Neural progenitor cell (in vitro differentiated cells): ENCODE measurements at regions not wholly inside any gene's neighbourhood (a gene's known extent, or its start where the extent isn't known, plus 50 kb on each side); places are given as distances from the start of the nearest gene placed in this dataset.

Experiments used
- DNase-seq: peaks from one replicate; pipeline ENCODE4 v3.0.0-alpha.2; 2016; ENCODE audit warnings: low spot score
- H2AFZ ChIP-seq: fragments of 200-600 bp; sonication (generic); replicated peaks from 2 replicates; pipeline ENCODE4 v1.6.1; 2016; ENCODE audit warnings: antibody characterized with exemption
- H3F3A ChIP-seq: fragments of 200-600 bp; sonication (generic); 2 replicates; pipeline ENCODE4 v1.6.1; 2016; ENCODE audit warnings: antibody characterized with exemption, low read depth
- H3K27ac ChIP-seq: fragments of 200-600 bp; sonication (generic); 2 replicates; pipeline ENCODE4 v1.5.1; 2016; ENCODE audit warnings: mild to moderate bottlenecking
- H3K27me3 ChIP-seq: fragments of 200-600 bp; sonication (generic); 2 replicates; pipeline ENCODE4 v1.6.1; 2016; ENCODE audit warnings: mild to moderate bottlenecking, moderate library complexity
- H3K36me3 ChIP-seq: fragments of 200-600 bp; sonication (generic); 2 replicates; pipeline ENCODE4 v1.5.1; 2016
- H3K4me1 ChIP-seq: fragments of 200-600 bp; sonication (generic); 2 replicates; pipeline ENCODE4 v1.6.1; 2016; ENCODE audit warnings: mixed run types
- H3K4me2 ChIP-seq: fragments of 200-600 bp; sonication (generic); 2 replicates; pipeline ENCODE4 v1.6.1; 2016
- H3K4me3 ChIP-seq: fragments of 200-600 bp; sonication (generic); 2 replicates; pipeline ENCODE4 v1.5.1; 2016
- H3K79me2 ChIP-seq: fragments of 200-600 bp; sonication (generic); 2 replicates; pipeline ENCODE4 v1.6.1; 2016; ENCODE audit warnings: low read depth
- H3K9ac ChIP-seq: fragments of 200-600 bp; sonication (generic); 2 replicates; pipeline ENCODE4 v1.6.1; 2016
- H3K9me3 ChIP-seq: fragments of 200-600 bp; sonication (generic); 2 replicates; pipeline ENCODE4 v1.5.1; 2016; ENCODE audit warnings: low read depth
- H4K20me1 ChIP-seq: fragments of 200-600 bp; sonication (generic); 2 replicates; pipeline ENCODE4 v1.6.1; 2016; ENCODE audit warnings: low read depth
- H3K27ac Mint-ChIP-seq: 3 replicates; pipeline ENCODE4 v1.8.0; 2021; ENCODE audit warnings: mixed read lengths
- H3K27me3 Mint-ChIP-seq: 2 replicates; pipeline ENCODE4 v1.8.0; 2022; ENCODE audit warnings: low read depth, mild to moderate bottlenecking, inconsistent platforms, moderate library complexity, mixed read lengths; ENCODE audit not compliant: insufficient read depth
- H3K36me3 Mint-ChIP-seq: 3 replicates; pipeline ENCODE4 v1.8.0; 2021; ENCODE audit warnings: mixed read lengths
- H3K4me1 Mint-ChIP-seq: 3 replicates; pipeline ENCODE4 v1.8.0; 2021; ENCODE audit warnings: mixed read lengths
- H3K4me3 Mint-ChIP-seq: 3 replicates; pipeline ENCODE4 v1.8.0; 2021; ENCODE audit warnings: mild to moderate bottlenecking, moderate library complexity, mixed read lengths
- H3K9me3 Mint-ChIP-seq: 3 replicates; pipeline ENCODE4 v1.8.0; 2020; ENCODE audit warnings: mixed read lengths
- CTCF ChIP-seq: fragments of 200-600 bp; sonication (generic); IDR thresholded peaks from 2 replicates; pipeline ENCODE4 v1.5.1; 2017; ENCODE audit warnings: antibody characterized with exemption, mild to moderate bottlenecking
- EZH2 ChIP-seq: fragments of 200-600 bp; sonication (generic); IDR thresholded peaks from 2 replicates; pipeline ENCODE4 v1.6.1; 2017; ENCODE audit warnings: antibody characterized with exemption, mild to moderate bottlenecking, moderate library complexity
- EZH2phosphoT487 ChIP-seq: fragments of 200-600 bp; sonication (generic); IDR thresholded peaks from 2 replicates; pipeline ENCODE4 v1.6.1; 2017; ENCODE audit warnings: antibody characterized with exemption

- no peaks in the 10 kb centered on the region for H4K20me1 ChIP-seq
- H3K27me3 Mint-ChIP-seq = peaks cover 4% of the 10 kb centered on the region
- peaks cover 11% of the 10 kb centered on the region for H3K4me1 Mint-ChIP-seq
- no peak for DNase-seq
- peaks cover 12% of the 10 kb centered on the region for H3F3A ChIP-seq
- no peak overlapping the region for H3K4me3 Mint-ChIP-seq
- no peak overlapping the region for H3K27ac Mint-ChIP-seq
- H3K9me3 ChIP-seq = no peaks in the 10 kb centered on the region
- no peaks in the 10 kb centered on the region for H3K27me3 ChIP-seq
- H2AFZ ChIP-seq = no peak overlapping the region
- H3K4me1 ChIP-seq = peaks cover 26% of the 10 kb centered on the region
- no peak overlapping the region for H3K27ac ChIP-seq
- TF ChIP-seq CTCF (no peak), EZH2phosphoT487 (no peak), EZH2 (no peak)
- H3K4me2 ChIP-seq = peak overlapping the region; percentile 46
- H3K4me3 ChIP-seq = no peak overlapping the region
- no peaks in the 10 kb centered on the region for H3K36me3 ChIP-seq
- no peaks in the 10 kb centered on the region for H3K36me3 Mint-ChIP-seq
- no peaks in the 10 kb centered on the region for H3K79me2 ChIP-seq
- no peak overlapping the region for H3K9ac ChIP-seq
- H3K9me3 Mint-ChIP-seq = no peaks in the 10 kb centered on the region
Measured at GRCh38 chr14:71194251-71194650, 287.0 kb downstream of the PCNX1 start.

- no peak overlapping the region for H3K4me3 ChIP-seq
- no peaks in the 10 kb centered on the region for H3K36me3 ChIP-seq
- no peak overlapping the region for H3K4me3 Mint-ChIP-seq
- peaks cover 12% of the 10 kb centered on the region for H3F3A ChIP-seq
- H3K4me2 ChIP-seq = no peak overlapping the region
- peaks cover 5% of the 10 kb centered on the region for H3K27me3 Mint-ChIP-seq
- peaks cover 16% of the 10 kb centered on the region for H3K4me1 ChIP-seq
- H3K27me3 ChIP-seq = no peaks in the 10 kb centered on the region
- no peaks in the 10 kb centered on the region for H3K79me2 ChIP-seq
- no peak overlapping the region for H2AFZ ChIP-seq
- H3K9me3 ChIP-seq = no peaks in the 10 kb centered on the region
- H4K20me1 ChIP-seq = no peaks in the 10 kb centered on the region
- H3K4me1 Mint-ChIP-seq = peaks cover 5% of the 10 kb centered on the region
- no peaks in the 10 kb centered on the region for H3K36me3 Mint-ChIP-seq
- DNase-seq = no peak
- H3K9ac ChIP-seq = no peak overlapping the region
- TF ChIP-seq EZH2phosphoT487 (no peak), EZH2 (no peak), CTCF (no peak)
- H3K27ac ChIP-seq = no peak overlapping the region
- no peaks in the 10 kb centered on the region for H3K9me3 Mint-ChIP-seq
- no peak overlapping the region for H3K27ac Mint-ChIP-seq
Measured at GRCh38 chr14:71196921-71197320, 289.7 kb downstream of the PCNX1 start.

DNA sequence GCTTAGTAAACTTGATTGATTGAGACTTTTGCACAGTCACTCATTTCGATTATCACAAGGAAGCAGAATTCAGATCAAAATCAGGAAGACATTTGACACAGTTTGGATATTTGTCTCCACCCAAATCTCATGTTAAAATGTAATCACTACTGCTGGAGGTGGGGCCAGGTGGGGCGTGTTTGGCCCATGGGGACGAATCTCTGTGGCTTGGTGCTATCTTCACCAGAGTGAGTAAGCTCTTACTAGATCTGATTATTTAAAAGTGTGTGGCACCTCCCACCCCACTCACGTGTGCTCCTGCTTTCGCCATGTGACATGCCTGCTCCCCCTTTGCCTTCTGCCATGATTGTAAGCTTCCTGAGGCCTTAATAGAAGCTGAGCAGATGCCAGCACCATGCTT lies 291.4 kb downstream of the PCNX1 start:
- H3K4me1 Mint-ChIP-seq = peaks cover 2% of the 10 kb centered on the region
- H2AFZ ChIP-seq = no peak overlapping the region
- H3F3A ChIP-seq = peaks cover 7% of the 10 kb centered on the region
- H3K27me3 ChIP-seq = no peaks in the 10 kb centered on the region
- no peak overlapping the region for H3K27ac Mint-ChIP-seq
- no peaks in the 10 kb centered on the region for H3K79me2 ChIP-seq
- H3K9ac ChIP-seq = no peak overlapping the region
- H3K36me3 Mint-ChIP-seq = no peaks in the 10 kb centered on the region
- TF ChIP-seq EZH2 (no peak), CTCF (no peak), EZH2phosphoT487 (no peak)
- no peak for DNase-seq
- no peaks in the 10 kb centered on the region for H4K20me1 ChIP-seq
- no peaks in the 10 kb centered on the region for H3K9me3 ChIP-seq
- no peaks in the 10 kb centered on the region for H3K36me3 ChIP-seq
- peaks cover 9% of the 10 kb centered on the region for H3K27me3 Mint-ChIP-seq
- H3K4me2 ChIP-seq = no peak overlapping the region
- peaks cover 5% of the 10 kb centered on the region for H3K9me3 Mint-ChIP-seq
- no peak overlapping the region for H3K4me3 ChIP-seq
- peaks cover 7% of the 10 kb centered on the region for H3K4me1 ChIP-seq
- H3K27ac ChIP-seq = no peak overlapping the region
- no peak overlapping the region for H3K4me3 Mint-ChIP-seq
